DOHH2 (cell line): ENCODE measurements at regions not wholly inside any gene's neighbourhood (a gene's known extent, or its start where the extent isn't known, plus 50 kb on each side); places are given as distances from the start of the nearest gene placed in this dataset.

Source experiments
- EZH2phosphoT487 ChIP-seq: fragments of 200-600 bp; sonication (generic); IDR thresholded peaks from 2 replicates; pipeline ENCODE4 v1.6.1; 2017; ENCODE audit warnings: borderline replicate concordance, mild to moderate bottlenecking, antibody characterized with exemption, low read length, moderate library complexity, mixed read lengths
- TF ChIP-seq, protein P1 (sequence below): fragments of 200-600 bp; sonication (generic); IDR thresholded peaks from one replicate; pipeline ENCODE4 v1.5.1; 2014; ENCODE audit warnings: antibody characterized with exemption, mild to moderate bottlenecking, low read depth, low read length; ENCODE audit not compliant: poor library complexity, severe bottlenecking

DNA sequence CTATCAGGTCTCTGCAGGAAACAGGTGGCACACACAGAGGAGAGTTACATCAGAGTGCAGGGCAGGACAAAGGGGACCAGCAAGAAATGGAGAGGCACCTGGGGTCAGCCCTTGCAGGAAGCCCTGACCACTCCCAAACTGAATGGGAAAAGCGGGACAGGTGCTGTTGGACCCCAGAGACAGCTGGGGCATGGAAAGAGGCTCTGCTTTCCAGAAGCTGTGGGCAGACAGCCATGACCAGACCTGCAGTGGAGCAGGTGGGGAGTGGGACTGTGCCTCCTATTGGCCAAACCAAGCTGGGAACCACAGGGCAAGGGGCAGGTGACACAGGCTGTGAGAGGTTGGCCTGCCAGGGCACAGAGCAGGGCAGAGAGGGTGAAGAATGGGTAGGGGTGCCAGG, 125.8 kb downstream of the BOD1 start:
- TF ChIP-seq, protein P1, sequence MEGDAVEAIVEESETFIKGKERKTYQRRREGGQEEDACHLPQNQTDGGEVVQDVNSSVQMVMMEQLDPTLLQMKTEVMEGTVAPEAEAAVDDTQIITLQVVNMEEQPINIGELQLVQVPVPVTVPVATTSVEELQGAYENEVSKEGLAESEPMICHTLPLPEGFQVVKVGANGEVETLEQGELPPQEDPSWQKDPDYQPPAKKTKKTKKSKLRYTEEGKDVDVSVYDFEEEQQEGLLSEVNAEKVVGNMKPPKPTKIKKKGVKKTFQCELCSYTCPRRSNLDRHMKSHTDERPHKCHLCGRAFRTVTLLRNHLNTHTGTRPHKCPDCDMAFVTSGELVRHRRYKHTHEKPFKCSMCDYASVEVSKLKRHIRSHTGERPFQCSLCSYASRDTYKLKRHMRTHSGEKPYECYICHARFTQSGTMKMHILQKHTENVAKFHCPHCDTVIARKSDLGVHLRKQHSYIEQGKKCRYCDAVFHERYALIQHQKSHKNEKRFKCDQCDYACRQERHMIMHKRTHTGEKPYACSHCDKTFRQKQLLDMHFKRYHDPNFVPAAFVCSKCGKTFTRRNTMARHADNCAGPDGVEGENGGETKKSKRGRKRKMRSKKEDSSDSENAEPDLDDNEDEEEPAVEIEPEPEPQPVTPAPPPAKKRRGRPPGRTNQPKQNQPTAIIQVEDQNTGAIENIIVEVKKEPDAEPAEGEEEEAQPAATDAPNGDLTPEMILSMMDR = no peak
- no peak for TF ChIP-seq EZH2phosphoT487
